ENCODE measurements at regions not wholly inside any gene's neighbourhood (a gene's known extent, or its start where the extent isn't known, plus 50 kb on each side); places are given as distances from the start of the nearest gene placed in this dataset.

GRCh38 chr12:91994208-91994797 is 151.3 kb downstream of the BTG1 start:
- no peak for TF ChIP-seq POLR2AphosphoS5 (IDR thresholded peaks at IDR 0.05; ENCODE audit: low read depth, low read length)
- no peak for TF ChIP-seq POLR2A (IDR thresholded peaks at IDR 0.05; ENCODE audit: low read depth, low read length)
- no peak for TF ChIP-seq TAF1 (IDR thresholded peaks at IDR 0.05; ENCODE audit: low read depth, low read length)
- TF ChIP-seq POU2F2 (IDR thresholded peaks at IDR 0.05; ENCODE audit: low read depth, low read length), result no peak
- no peak for TF ChIP-seq SPI1 (IDR thresholded peaks at IDR 0.05; ENCODE audit: low read depth, low read length)

All from GM12891 (cell line).